ENCODE measurements at regions not wholly inside any gene's neighbourhood (a gene's known extent, or its start where the extent isn't known, plus 50 kb on each side); places are given as distances from the start of the nearest gene placed in this dataset.
"Not testable (repeated sequence)": the region's sequence is repeated elsewhere in the genome, so short reads cannot be mapped to it uniquely, and the experiment has no call there.

GRCh38 chr21:5013455-5014304 lies 5507.7 kb upstream of the TPTE start:
- H3K4me3 ChIP-seq; intact Hi-C loops (cut with DNase I; ENCODE audit: low total_unique reads); H3K27me3 ChIP-seq (replicated peaks in 1 of 7); H3K9me3 ChIP-seq; H3K27ac ChIP-seq; H3K36me3 ChIP-seq; DNase-seq; H3K4me1 ChIP-seq: not testable (repeated sequence)
- whole genome bisulfite sequencing, 5 donors: no CpG with 5 or more reads among the region's 33 CpGs

- intact Hi-C loops (cut with DNase I; ENCODE audit: low total_unique reads); H3K4me3 ChIP-seq; H3K4me1 ChIP-seq; H3K9me3 ChIP-seq; H3K27ac ChIP-seq; H3K36me3 ChIP-seq; H3K27me3 ChIP-seq (replicated peaks in 1 of 7); DNase-seq: not testable (repeated sequence)
- WGBS, 5 donors: no CpG with 5 or more reads among the region's 17 CpGs
Measured at GRCh38 chr21:5015187-5015586, 5506.2 kb upstream of the TPTE start.

DNA sequence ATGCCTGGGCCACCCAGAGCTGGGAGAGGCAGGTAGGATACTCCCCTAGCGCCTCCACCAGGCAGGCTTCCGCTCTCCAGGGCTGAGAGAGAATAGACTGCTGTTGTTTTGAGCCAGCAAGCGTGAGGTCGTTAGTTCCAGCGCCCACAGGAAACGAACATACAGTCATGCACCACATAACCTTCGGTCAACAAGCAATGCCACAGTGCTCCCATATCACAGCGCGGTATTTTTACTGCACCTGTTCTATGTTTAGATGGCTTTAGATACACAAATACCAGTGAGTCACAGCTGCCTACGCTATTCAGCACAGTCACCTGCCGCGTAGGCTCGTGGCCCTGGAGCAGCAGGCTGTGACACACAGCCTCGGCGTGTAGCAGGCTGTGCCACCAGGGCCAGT lies 5502.3 kb upstream of the TPTE start:
- H3K36me3 ChIP-seq; H3K27me3 ChIP-seq (replicated peaks in 1 of 7); H3K27ac ChIP-seq; H3K9me3 ChIP-seq; intact Hi-C loops (cut with DNase I; ENCODE audit: low total_unique reads); DNase-seq; H3K4me3 ChIP-seq; H3K4me1 ChIP-seq: not testable (repeated sequence)
- no CpG with 5 or more reads among the region's 15 CpGs for WGBS, 5 donors

- H3K36me3 ChIP-seq; intact Hi-C loops (cut with DNase I; ENCODE audit: low total_unique reads); H3K9me3 ChIP-seq; H3K27ac ChIP-seq; H3K4me3 ChIP-seq; DNase-seq; H3K27me3 ChIP-seq (replicated peaks in 1 of 7); H3K4me1 ChIP-seq: not testable (repeated sequence)
- no CpG with 5 or more reads among the region's 27 CpGs for WGBS, 5 donors
Measured at GRCh38 chr21:5021815-5022214, 5499.6 kb upstream of the TPTE start.

DNA sequence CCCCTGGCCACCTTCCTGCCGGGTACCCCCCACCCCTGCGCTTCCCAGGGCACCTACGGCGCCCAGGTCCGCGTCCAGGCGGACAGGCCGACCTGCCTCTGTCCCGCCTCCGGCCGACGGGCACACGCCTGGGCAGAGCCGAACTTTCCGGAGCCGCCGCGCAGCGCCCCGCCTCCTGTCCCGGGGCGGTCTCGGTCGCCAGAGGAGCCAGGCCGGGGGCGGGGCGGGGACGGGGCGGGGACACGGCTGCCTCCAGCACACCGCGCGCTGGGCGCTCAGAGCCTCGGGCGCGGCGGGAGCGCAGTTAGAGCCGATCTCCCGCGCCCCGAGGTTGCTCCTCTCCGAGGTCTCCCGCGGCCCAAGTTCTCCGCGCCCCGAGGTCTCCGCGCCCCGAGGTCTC lies 5499.1 kb upstream of the TPTE start:
- H3K4me1 ChIP-seq; H3K27ac ChIP-seq; H3K36me3 ChIP-seq; H3K4me3 ChIP-seq; intact Hi-C loops (cut with DNase I; ENCODE audit: low total_unique reads); H3K27me3 ChIP-seq (replicated peaks in 1 of 7); DNase-seq; H3K9me3 ChIP-seq: not testable (repeated sequence)
- no CpG with 5 or more reads among the region's 52 CpGs for WGBS, 5 donors

DNA sequence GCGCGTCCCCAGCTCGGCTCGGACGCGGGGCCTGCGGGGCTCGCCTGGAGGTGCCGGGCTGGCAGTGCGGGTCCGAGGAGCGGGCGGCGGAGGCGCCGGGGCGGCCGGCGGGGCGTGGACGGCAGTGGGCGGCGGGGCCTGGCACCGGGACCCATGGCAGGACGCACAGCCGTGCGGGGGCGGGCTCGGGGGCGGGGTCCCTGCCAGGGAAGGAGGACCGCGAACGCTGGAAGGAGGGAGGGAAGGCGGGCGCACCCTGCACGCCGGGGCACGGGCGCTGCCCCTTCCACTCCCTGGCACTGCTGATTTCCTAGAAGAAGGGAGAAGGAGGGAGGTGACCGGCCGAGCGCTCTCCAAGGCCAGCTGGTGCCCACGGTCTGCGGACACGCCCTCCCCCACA lies 5498.6 kb upstream of the TPTE start:
- H3K9me3 ChIP-seq; H3K4me1 ChIP-seq; H3K36me3 ChIP-seq; H3K27ac ChIP-seq; H3K27me3 ChIP-seq (replicated peaks in 1 of 7); DNase-seq; H3K4me3 ChIP-seq; intact Hi-C loops (cut with DNase I; ENCODE audit: low total_unique reads): not testable (repeated sequence)
- WGBS, 5 donors: no CpG with 5 or more reads among the region's 45 CpGs

DNA sequence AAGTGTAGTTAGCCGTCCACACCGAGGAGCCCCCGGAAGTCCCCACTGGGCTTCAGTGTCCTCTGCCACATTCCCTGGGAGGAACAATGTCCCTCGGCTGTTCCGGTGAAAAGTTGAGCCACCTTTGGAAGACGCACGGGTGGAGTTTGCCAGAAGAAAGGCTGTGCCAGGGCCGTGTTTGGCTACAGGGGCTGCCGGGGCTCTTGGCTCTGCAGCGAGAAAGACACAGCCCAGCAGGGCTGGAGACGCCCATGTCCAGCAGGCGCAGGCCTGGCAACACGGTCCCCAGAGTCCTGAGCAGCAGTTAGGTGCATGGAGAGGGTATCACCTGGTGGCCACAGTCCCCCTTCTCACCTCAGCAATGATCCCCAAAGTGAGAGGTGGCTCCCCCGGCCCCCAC lies 5486.2 kb upstream of the TPTE start:
- H3K27ac ChIP-seq; DNase-seq; H3K27me3 ChIP-seq (replicated peaks in 1 of 7); H3K4me1 ChIP-seq; intact Hi-C loops (cut with DNase I; ENCODE audit: low total_unique reads); H3K36me3 ChIP-seq; H3K4me3 ChIP-seq; H3K9me3 ChIP-seq: not testable (repeated sequence)
- WGBS, 5 donors: no CpG with 5 or more reads among the region's 14 CpGs

- H3K9me3 ChIP-seq; H3K27ac ChIP-seq; DNase-seq; H3K4me3 ChIP-seq; H3K4me1 ChIP-seq; H3K27me3 ChIP-seq (replicated peaks in 1 of 7); intact Hi-C loops (cut with DNase I; ENCODE audit: low total_unique reads); H3K36me3 ChIP-seq: not testable (repeated sequence)
- 95 to 97% methylated on average over 4 to 5 of the region's 9 CpGs; no CpG with 5 or more reads in 3 of the 5 donors for WGBS, 5 donors
Measured at GRCh38 chr21:5035587-5035986, 5485.8 kb upstream of the TPTE start.

- intact Hi-C loops (cut with DNase I; ENCODE audit: low total_unique reads); H3K27ac ChIP-seq; DNase-seq; H3K4me3 ChIP-seq; H3K36me3 ChIP-seq; H3K4me1 ChIP-seq; H3K27me3 ChIP-seq (replicated peaks in 1 of 7); H3K9me3 ChIP-seq: not testable (repeated sequence)
- WGBS, 5 donors: 96 to 100% (median 96%) methylated on average over 1 to 9 of the region's 15 CpGs; no CpG with 5 or more reads in 2 of the 5 donors
Measured at GRCh38 chr21:5037606-5038331, 5483.6 kb upstream of the TPTE start.

- H3K9me3 ChIP-seq; H3K27me3 ChIP-seq (replicated peaks in 1 of 7); H3K4me3 ChIP-seq; DNase-seq; H3K36me3 ChIP-seq; intact Hi-C loops (cut with DNase I; ENCODE audit: low total_unique reads); H3K27ac ChIP-seq; H3K4me1 ChIP-seq: not testable (repeated sequence)
- no CpG with 5 or more reads among the region's 5 CpGs for WGBS, 5 donors
Measured at GRCh38 chr21:5039926-5040325, 5481.5 kb upstream of the TPTE start.

DNA sequence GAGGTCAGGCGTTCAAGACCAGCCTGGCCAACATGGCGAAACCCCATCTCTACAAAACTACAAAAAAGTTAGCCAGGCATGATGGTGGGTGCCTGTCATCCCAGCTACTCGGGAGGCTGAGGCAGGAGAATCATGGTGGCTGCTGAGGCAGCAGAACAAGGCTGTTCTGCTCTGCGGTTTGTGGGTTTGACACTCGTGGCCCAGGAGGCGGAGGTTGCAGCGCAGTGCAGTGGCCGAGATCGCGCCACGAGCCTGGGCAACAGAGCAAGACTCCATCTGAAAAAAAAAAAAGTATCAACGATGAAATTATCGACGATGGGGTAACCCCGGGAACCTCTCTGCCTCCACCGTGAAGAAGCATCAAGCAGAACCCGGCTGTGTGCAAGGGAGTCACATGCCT lies 5478.8 kb upstream of the TPTE start:
- DNase-seq; H3K27ac ChIP-seq; H3K36me3 ChIP-seq; intact Hi-C loops (cut with DNase I; ENCODE audit: low total_unique reads); H3K9me3 ChIP-seq; H3K27me3 ChIP-seq (replicated peaks in 1 of 7); H3K4me3 ChIP-seq; H3K4me1 ChIP-seq: not testable (repeated sequence)
- WGBS, 5 donors: no CpG with 5 or more reads among the region's 17 CpGs

Data from spleen (tissue), 11 donors.